Brain pericyte (primary cell): ENCODE measurements at regions not wholly inside any gene's neighbourhood (a gene's known extent, or its start where the extent isn't known, plus 50 kb on each side); places are given as distances from the start of the nearest gene placed in this dataset.
"Not testable (repeated sequence)": the region's sequence is repeated elsewhere in the genome, so short reads cannot be mapped to it uniquely, and the experiment has no call there.

Source experiments
- DNase-seq: peaks from one replicate; pipeline ENCODE4 v3.0.0-alpha.2; 2012; ENCODE audit warnings: low read depth, low spot score

DNA sequence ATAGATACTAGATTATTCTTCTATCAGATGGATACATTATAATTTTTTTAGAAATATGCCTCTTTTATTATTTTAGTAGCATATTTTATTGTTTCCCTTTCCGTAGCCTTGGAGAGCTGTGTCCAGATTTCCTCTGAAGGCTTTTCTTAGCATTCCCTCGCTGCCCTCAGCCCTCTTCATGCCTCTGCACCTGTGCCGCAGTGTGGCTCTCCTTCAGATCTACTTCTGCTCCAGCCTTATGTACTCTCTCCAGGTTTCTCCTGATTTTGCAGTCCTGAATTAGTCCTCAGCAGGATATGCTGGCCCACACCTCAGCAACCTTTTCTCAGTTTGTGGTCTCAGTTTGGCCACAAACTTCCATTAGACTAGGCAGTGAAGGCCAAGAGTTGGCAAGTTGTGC, 1052.0 kb downstream of the TAF11L14 start:
- no peak for DNase-seq

DNA sequence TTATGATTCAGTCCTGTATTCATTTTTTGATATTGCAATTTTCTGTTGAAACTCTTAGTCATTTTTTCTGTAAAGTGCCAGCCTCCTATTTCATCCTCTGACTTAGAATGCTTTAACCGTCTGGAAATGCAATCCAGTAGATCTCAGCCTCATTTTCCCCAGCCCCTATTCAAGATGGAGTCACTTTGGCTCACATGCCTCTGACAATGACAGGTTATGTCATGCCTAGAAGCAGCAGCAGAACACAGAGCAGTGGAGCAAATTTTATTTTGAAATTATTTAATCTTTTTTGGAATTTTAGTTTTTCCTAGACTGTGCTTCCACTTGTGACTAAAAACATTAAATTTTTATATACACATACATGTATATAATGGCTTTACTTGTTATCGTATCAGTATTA, 1053.2 kb downstream of the TAF11L14 start:
- DNase-seq = no peak

DNA sequence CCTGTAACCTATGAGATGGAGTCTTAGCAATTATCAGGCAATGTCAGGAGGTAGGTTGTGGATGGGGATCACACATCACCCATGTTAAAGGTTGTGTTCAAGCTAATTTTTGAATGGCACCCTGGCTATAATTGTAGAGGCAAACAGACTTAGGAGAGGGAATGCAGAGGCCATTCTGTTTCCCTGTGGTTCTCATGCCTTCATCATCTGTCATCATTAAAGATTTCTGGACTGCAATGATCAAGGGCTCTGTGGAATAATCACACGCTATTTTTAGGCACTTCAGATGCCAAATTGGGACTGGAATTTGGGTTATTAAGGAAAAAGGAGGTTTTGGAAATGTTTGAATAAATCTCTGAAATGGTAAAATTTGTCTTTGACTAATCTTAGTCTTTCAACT, 1065.4 kb downstream of the TAF11L14 start:
- no peak for DNase-seq

DNA sequence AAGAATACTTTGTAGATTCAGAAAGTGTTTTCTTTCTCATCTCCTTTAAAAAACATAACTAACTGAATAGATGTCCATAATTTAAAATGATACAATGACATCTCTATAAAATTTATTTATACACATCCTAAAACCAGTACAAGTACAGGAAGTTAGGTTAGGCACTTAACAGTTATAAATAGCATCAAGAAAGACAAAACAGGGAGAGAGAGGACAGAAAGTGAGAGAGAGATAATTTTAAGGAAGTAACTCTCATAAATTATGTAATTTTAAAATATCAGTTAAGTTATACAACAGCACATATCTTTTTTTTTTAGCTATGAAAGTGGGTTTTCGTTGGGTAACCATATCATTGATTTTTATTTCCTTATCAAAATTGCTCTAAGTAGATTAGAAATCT, 1068.6 kb downstream of the TAF11L14 start:
- DNase-seq = no peak

DNA sequence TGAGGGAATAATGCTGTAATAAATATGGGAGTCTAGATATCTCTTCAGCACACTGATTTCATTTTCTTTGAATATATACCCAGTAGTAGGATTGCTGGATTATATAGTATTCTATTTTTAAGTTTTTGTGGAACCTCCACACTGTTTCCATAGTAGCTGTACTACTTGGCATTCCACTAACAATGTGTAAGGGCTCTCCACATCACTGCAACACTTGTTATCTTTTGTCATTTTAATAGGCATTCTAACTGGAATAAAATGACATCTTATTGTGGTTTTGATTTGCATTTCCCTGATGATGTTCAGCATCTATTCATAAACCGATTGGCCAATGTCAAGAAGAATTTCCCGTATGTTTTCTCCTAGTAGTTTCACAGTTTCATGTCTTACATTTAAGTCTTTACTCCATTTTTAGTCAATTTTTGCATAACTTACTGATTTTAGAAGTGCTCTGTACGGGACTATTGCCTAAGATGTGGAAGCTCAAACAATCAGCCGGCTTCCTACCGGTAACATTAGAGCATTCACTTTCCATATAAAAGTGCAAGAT, 1078.8 kb downstream of the TAF11L14 start:
- DNase-seq = no peak

DNA sequence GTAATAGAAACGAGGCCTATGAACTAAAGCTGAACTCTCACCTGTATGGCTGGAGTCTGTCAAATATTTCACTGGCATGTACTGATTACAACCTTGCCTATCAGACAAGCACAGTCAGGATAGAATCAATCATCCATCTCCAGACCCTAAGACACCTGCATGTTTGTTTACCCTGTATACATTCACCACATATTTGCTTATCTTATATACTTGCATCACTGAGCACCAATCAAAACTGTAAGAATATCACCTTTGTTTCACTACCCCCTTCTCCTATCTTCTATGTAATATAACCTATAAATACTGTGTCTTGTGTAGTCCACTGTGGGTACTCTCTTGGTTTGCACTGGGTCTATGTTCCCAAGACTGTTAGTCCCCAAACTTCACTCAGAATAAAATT, 1085.7 kb downstream of the TAF11L14 start:
- DNase-seq = no peak

DNA sequence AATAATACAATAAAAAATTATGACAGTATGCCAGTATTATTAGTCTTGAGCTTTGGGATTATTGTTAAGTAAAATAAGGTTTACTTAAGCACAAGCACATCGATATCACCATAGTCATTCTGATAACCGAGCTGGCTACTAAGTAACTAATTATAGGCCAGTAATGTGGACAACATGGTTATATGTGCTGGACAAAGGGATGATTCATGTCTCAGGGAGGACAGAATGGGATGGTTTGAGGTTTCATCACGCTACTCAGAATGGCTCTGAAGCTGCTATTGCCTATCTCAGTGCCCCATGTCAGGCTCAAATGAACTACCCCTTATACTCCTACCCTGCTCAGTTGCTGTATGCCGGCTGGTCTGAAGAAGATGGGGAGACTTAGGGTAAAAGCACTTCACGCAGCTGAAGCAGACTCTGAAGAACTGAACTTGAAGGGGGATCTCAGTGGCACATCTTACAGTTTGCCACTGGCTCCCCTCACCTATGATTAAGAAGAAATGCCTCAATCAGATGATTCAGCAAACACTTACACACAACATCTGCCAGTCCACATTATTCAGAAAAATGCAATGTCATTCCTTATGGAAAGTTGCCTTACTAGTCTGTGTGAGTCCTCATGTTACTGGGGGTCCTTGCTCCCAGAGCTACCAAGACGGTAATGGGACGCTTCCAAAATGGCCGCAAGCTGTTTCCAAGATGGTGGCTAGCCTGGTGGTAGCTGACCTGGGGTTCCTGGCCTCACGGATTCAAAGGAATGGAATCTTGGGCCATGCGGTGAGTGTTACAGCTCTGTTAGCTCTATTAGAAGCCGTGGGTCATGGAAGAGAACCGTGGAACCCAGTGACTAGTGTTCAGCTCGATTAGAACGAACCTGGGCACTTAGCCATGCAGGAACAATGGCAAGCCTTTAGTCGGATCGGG, 1098.6 kb downstream of the TAF11L14 start:
- no peak for DNase-seq

DNA sequence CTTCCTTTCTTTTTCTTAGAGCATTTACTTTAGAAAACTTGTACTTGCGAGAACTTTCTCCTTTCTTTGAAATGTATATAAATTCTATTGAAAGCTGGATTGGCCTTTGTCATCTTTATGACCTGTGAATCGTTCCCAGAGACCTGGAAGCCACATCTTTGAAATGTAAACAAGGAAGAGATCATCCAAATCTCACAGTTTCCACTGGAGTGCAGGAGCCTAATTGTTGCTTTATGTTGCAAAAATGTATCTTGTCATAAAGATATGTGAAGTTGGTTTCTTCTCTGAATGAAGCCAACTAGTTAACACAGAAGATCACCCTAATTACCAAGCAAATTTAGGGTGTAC, 1101.8 kb downstream of the TAF11L14 start:
- DNase-seq = no peak

DNA sequence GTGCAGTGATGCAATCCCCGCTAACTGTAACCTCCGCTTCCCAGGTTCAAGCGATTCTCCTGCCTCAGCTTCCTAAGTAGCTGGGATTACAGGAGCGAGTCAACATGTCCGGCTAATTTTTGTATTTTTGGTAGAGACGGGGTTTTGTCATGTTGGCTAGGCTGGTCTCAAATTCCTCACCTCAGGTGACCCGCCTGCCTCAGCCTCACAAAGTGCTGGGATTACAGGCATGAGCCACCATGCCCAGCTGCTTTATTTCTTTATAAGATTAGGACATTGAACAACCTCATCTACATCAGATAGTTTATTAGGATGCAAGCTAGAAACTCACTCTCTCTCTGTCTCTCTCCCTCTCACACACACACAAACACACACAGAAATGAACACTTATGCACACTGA, 1102.5 kb downstream of the TAF11L14 start:
- not testable (repeated sequence) for DNase-seq

DNA sequence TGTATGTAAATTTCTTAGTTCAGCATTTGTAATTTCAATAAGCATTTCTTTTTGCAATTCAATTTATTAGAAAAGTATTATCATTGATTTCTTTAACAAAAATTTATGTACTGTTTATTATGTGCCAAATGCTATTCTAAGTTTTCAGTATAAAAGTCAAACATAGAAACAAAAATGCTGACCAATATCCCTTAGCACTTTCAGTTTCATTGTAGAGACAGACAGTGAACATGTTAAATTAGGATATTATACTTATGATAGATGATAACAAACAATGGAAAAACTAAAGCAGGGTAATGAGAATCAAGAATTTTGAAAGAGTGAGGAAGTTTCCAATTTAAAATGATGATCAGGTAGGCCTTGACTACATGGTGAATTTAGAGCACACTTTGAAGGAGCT, 1106.0 kb downstream of the TAF11L14 start:
- no peak for DNase-seq

DNA sequence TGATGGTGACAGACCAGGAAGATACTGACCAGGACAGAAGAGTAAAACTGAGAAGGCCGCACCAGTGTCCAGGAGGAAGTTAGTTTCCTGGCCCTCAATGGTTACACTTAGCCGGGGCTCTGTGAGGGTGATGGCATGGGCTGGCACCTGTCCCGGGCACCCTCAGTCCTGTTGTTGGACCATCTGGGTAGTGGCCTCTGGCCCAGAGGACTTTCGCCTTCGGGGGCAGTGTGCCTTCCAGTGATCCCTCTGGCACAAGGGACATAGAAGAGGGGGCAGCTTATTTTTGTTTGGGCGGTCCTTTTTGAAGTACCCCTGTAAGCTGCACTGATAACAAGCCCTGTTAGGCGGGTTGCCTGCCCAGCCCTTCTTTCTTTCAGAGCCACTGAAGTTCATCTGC, 1108.6 kb downstream of the TAF11L14 start:
- DNase-seq = no peak

DNA sequence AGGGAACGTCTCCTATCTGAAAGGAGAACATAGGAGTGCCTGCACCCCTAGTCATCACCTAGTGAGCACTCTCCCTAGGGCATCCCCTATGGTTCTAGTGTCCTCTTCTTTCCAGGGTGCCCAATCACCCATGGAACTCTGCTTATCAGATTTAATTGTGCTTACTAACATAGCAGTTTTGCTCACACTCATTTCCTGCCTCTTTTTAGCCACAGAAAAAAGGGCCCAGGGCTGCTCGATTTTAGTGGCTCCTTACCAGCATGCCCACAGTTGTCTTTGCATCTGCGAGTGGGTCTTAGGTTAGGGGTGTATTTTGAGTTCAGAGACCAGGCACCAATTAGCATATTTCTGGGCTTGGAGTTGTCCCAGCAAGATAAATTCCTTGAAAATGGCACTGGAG, 1110.2 kb downstream of the TAF11L14 start:
- no peak for DNase-seq

DNA sequence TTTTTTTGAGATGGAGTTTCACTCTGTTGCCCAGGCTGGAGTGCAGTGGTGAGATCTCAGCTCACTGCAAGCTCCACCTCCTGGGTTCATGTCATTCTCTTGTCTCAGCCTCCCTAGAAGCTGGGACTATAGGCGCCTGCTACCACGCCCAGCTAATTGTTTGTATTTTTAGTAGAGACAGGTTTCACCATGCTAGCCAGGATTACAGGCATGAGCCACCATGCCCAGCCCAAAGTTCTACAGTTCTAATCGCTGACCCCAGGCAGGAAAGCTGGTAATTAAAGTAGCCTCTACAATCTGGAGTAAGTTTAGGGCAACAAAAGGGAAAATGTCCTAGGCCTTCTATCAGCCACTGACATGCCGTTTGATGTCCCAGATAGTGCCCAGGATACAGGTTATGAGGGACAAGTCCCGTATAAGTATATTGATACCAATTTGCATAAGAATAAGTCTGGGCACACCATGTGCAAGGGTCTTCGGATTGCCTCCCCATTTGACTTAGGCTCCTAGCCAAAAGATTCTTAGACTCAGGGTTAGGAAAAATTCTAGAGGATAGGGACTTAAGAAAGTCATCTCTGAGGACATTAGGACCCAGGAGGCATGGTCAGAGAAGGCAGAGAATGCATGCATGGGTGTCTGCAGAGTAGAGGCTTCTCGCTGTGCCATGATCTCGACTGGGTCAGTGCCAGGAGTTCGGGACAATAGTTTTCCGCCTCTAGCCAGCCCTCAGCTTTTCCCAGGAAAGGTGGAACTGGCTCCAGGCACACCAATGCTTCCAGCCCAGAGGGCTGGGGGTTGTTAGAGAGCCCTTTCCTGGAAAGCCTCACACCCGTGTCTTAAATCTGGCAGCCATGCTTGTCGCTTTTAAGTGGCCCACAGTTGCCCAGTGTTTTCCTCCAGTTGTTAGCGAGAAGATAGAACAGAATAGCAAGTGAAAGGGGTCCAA, 1111.1 kb downstream of the TAF11L14 start:
- no peak for DNase-seq

DNA sequence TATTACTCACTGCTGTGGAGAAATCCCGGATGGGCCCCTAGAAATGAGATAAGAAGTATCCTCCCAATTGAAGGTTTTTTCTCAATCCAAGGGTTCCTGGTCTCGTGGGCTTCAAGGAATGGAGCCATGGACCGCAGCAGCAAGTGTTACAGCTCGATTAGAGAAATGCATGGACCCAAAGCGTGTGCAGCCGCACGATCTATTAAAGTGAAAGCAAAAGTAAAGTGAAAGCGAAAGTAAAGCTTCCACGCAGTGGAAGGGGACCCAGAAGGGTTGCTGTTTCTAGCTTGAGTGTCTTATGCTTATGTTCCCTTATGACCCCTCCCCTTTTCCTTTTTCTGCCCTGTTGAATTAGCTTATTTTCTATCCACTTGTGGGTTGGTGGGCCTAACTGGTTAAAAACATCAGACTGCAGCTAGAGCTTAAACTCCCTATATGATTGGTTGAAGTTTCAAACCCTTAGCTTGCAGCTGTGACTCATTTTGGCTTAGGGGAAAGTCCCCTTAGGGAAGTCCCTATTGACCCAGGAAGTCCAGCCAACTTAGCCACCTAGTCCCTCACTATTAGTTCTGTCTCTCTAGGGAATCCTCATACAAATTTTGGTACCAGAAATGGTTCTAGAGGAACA, 1111.8 kb downstream of the TAF11L14 start:
- no peak for DNase-seq

DNA sequence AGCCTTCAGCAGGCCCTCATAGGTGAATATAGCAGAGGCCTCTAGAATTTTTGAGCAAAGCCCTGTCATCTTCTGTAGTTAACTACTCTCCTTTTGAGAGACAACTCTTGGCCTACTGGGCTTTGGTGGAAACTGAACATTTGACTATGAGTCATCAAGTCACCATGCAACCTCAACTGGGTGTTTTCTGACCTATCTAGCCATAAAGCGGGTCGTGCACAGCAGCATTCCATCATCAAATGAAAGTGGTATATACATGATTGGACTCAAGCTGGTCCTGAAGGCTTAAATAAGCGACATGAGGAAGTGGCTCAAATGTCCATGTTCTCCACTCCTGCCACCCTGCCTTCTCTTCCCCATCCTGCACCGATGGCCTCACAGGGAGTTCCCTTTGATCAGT, 1115.5 kb downstream of the TAF11L14 start:
- no peak for DNase-seq

DNA sequence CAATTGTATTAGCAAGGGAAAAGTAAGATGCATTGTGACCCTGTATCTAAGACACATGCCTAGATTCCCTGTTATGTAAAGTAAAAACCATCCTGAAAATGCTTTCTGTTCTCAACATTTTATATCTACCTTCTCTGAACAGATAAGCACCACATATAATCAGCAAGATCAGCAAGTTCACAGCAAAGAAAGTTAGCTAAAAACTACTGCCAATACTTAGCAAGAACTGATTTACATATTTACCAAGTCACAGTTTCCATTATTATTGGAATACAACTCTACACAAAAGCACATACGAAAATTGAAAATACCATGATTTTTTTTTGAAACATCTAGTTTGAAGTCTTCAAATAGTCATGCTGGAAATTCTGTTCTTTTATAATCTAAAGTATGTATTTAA, 1118.1 kb downstream of the TAF11L14 start:
- no peak for DNase-seq

DNA sequence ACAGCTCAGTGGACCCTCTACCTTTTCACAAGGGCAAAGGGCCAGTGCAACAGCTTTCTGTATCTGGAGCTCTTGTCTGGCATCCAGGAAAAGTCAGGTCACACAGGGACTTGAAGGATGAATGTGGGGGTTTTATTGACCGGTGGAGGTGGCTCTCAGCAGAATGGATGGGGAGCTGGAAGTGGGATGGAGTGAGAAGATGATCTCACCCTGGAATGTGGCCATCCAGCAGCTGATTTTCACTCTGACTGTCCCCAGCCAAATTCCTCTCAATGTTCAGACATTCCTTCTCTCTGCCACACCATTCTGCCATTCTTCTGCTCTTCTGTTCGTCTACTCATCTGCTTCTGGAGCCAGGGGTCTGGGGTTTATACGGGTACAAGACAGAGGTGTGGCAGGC, 1119.9 kb downstream of the TAF11L14 start:
- DNase-seq = no peak

DNA sequence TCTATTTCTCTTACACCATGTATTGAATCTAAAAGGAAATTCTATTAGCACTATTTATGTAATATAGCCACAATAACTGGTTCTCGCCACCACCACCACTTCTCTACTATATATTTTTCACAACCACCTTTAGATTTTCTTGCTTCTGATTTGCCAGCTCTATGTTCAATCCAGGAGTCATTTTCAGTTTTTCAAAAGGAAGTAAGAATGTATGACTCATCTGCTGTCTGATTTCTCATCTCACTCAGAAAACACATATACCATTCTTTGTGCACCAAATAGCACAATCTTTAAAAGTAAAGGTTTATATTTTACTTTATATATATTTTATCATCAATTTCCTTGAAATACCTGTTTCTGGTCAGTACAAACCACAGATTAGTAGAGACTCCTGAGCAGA, 1127.5 kb downstream of the TAF11L14 start:
- no peak for DNase-seq

DNA sequence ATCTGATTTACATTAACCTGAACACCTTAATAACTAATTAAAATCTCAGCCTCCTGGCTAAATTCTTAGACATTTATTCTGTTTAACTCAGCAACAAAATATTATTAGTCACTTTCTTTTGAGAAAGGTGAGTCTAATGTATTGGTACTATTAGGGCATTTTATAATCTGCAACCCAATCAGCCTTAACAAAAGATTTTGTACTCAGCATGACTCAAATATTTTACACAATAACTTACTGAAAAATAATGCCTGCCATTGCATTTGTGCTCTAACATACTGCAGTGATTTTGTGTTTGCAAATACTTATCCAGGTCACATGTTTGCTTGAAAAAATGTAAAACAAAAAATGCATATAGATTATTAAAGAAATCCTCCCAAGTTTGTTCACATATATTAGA, 1129.9 kb downstream of the TAF11L14 start:
- DNase-seq = no peak

DNA sequence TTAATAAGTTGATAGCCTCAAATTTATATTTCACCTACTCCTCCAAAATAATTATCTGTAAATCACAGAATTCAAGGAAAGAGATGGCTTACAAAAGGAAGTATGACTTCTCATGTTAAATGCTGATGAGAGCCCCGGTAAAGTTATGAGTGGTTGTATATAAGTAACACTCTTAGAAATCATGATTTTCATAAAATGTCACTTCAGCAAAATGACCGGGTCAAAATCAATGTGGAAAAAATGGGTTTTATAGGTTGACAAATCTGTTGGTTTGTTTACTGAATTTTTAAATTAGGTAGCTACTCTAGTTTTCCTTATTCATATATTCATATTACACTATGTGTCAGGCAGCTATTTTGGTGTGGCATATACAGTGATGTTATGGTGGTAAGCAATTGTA, 1131.0 kb downstream of the TAF11L14 start:
- DNase-seq = no peak

DNA sequence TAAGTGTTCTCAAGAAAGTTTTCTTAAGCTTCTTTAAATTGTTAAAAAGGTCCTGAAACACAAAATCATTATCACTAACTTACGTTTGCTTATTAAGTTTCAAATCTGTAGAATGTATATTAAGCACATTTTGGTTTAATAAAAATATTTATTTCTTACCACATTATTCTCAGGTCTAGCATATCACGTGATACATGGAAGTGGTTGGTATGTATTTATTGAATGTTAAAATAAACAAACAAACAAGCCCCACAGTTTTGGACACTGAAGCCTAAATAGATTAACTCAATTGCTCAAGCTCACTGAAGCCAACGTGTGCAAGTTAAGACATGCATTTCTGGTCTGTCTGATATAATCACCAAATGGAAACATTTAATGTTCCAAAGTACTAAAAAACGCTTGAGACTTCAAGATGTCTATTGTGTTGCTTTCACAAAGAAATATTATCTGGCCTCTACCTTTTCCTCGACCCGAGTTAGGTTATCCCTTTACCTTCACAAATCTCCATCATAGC, 1136.9 kb downstream of the TAF11L14 start:
- DNase-seq = no peak

DNA sequence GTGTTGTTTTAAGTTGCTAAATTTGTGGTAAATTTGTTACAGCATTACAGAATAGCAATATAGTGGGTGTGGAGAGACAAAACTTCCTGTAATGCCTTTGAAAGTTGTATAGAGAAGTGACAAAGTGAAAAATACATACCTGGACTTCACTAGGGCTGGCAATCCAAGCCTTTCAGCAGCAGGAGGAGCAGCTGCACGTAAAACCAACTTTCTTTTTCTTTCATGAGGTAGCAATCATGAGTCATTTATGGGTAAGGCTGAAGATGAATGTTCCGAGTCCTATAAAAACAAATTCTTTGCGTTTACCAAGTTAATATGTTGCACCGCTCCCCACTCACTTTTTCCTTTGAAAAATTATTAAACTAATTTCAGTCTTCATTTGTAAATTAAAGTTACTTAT, 1138.2 kb downstream of the TAF11L14 start:
- DNase-seq = no peak
